ENCODE measurements at regions not wholly inside any gene's neighbourhood (a gene's known extent, or its start where the extent isn't known, plus 50 kb on each side); places are given as distances from the start of the nearest gene placed in this dataset.
"Not testable (repeated sequence)": the region's sequence is repeated elsewhere in the genome, so short reads cannot be mapped to it uniquely, and the experiment has no call there.

GRCh38 chr9:25129537-25129936, 548.7 kb downstream of the TUSC1 start:
- Mint-ChIP-seq H3K27ac (no peak overlapping the region), H3K9me3 (peaks cover 11 to 21% of the 10 kb centered on the region in 2 donors), H3K4me1 (no peaks in the 10 kb centered on the region), H3K27me3 (ENCODE audit: low read depth in 2 of 2) (no peaks in the 10 kb centered on the region), H3K4me3 (no peak overlapping the region), H3K36me3 (peaks cover 16% of the 10 kb centered on the region)
- no peak for DNase-seq
- Histone ChIP-seq H3K27ac (ENCODE audit: low read length) (no peak overlapping the region), H3K4me1 (ENCODE audit: control insufficient read depth, insufficient read depth, low read length) (no peaks in the 10 kb centered on the region), H3K36me3 (ENCODE audit: control insufficient read depth, insufficient read depth, low read length) (no peaks in the 10 kb centered on the region), H3K4me3 (ENCODE audit: low read length) (no peak overlapping the region), H3K27me3 (ENCODE audit: control insufficient read depth, insufficient read depth, low read length) (no peaks in the 10 kb centered on the region), H3K9me3 (ENCODE audit: control insufficient read depth, insufficient read depth, low read length) (peaks cover 16% of the 10 kb centered on the region)
- no peak for ATAC-seq
- intact Hi-C loops (cut with micrococcal nuclease), result no loop called here
- TF ChIP-seq, protein P1, sequence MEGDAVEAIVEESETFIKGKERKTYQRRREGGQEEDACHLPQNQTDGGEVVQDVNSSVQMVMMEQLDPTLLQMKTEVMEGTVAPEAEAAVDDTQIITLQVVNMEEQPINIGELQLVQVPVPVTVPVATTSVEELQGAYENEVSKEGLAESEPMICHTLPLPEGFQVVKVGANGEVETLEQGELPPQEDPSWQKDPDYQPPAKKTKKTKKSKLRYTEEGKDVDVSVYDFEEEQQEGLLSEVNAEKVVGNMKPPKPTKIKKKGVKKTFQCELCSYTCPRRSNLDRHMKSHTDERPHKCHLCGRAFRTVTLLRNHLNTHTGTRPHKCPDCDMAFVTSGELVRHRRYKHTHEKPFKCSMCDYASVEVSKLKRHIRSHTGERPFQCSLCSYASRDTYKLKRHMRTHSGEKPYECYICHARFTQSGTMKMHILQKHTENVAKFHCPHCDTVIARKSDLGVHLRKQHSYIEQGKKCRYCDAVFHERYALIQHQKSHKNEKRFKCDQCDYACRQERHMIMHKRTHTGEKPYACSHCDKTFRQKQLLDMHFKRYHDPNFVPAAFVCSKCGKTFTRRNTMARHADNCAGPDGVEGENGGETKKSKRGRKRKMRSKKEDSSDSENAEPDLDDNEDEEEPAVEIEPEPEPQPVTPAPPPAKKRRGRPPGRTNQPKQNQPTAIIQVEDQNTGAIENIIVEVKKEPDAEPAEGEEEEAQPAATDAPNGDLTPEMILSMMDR (IDR thresholded peaks at IDR 0.05), result no peak
- WGBS (ENCODE audit: insufficient coverage), result no CpG with 5 or more reads among the region's 2 CpGs

DNA sequence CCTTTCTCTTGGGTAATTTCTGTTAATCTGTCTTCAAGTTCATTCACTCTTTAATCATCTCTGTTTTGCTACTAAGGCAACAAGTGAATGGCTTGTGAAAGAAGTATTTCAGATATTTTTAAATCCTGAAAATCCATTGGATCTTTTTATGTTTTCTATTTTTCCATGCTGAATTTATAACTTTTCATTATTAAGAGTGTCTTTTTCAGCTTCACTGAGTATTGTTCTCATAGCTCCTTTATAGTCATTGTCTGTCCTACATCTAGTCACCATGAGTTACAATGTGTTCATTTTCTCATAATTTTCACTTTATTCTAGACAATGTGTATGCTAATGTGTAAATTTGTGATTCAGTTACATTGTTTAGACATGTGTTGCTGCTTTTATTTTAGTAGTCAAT, 556.4 kb downstream of the TUSC1 start:
- Histone ChIP-seq H3K4me3 (ENCODE audit: low read length) (no peak overlapping the region), H3K27me3 (ENCODE audit: control insufficient read depth, insufficient read depth, low read length) (no peaks in the 10 kb centered on the region), H3K4me1 (ENCODE audit: control insufficient read depth, insufficient read depth, low read length) (no peaks in the 10 kb centered on the region), H3K27ac (ENCODE audit: low read length) (no peak overlapping the region), H3K36me3 (ENCODE audit: control insufficient read depth, insufficient read depth, low read length) (no peaks in the 10 kb centered on the region), H3K9me3 (ENCODE audit: control insufficient read depth, insufficient read depth, low read length) (peaks cover 12% of the 10 kb centered on the region)
- Mint-ChIP-seq H3K9me3 (peaks cover 15 to 23% of the 10 kb centered on the region in 2 donors), H3K27ac (no peak overlapping the region), H3K36me3 (peaks cover 14% of the 10 kb centered on the region), H3K4me1 (no peaks in the 10 kb centered on the region), H3K27me3 (ENCODE audit: low read depth in 2 of 2) (no peaks in the 10 kb centered on the region), H3K4me3 (no peak overlapping the region)
- DNase-seq, result no peak
- TF ChIP-seq, protein P1 (IDR thresholded peaks at IDR 0.05), result no peak
- intact Hi-C loops (cut with micrococcal nuclease), result no loop called here
- no peak for ATAC-seq

GRCh38 chr9:25119041-25119440, 559.2 kb downstream of the TUSC1 start:
- WGBS (ENCODE audit: insufficient coverage), result 54% methylated on average over 1 of the region's 3 CpGs
- H3K9me3 Mint-ChIP-seq, result peaks cover 18 to 25% of the 10 kb centered on the region in 2 donors

GRCh38 chr9:25117791-25118190, 560.5 kb downstream of the TUSC1 start:
- Histone ChIP-seq H3K36me3 (ENCODE audit: control insufficient read depth, insufficient read depth, low read length) (no peaks in the 10 kb centered on the region), H3K4me3 (ENCODE audit: low read length) (no peak overlapping the region), H3K27ac (ENCODE audit: low read length) (no peak overlapping the region), H3K4me1 (ENCODE audit: control insufficient read depth, insufficient read depth, low read length) (no peaks in the 10 kb centered on the region), H3K27me3 (ENCODE audit: control insufficient read depth, insufficient read depth, low read length) (no peaks in the 10 kb centered on the region), H3K9me3 (ENCODE audit: control insufficient read depth, insufficient read depth, low read length) (no peaks in the 10 kb centered on the region)
- H3K27ac Mint-ChIP-seq, result no peak overlapping the region
- no peaks in the 10 kb centered on the region for H3K4me1 Mint-ChIP-seq
- ATAC-seq (no peak), DNase-seq (no peak)
- no peaks in the 10 kb centered on the region for H3K27me3 Mint-ChIP-seq (ENCODE audit: low read depth in 2 of 2)
- intact Hi-C loops (cut with micrococcal nuclease), result no loop called here
- H3K9me3 Mint-ChIP-seq, result peaks cover 15 to 26% of the 10 kb centered on the region in 2 donors
- peaks cover 24% of the 10 kb centered on the region for H3K36me3 Mint-ChIP-seq
- H3K4me3 Mint-ChIP-seq, result no peak overlapping the region
- TF ChIP-seq, protein P1 (IDR thresholded peaks at IDR 0.05), result no peak

More at GRCh38 chr9:25119041-25119440, 559.2 kb downstream of the TUSC1 start:
- Mint-ChIP-seq H3K4me1 (no peaks in the 10 kb centered on the region), H3K27ac (no peak overlapping the region), H3K36me3 (peaks cover 19% of the 10 kb centered on the region), H3K27me3 (ENCODE audit: low read depth in 2 of 2) (no peaks in the 10 kb centered on the region), H3K4me3 (no peak overlapping the region)
- H3K9me3 ChIP-seq (ENCODE audit: control insufficient read depth, insufficient read depth, low read length), result no peaks in the 10 kb centered on the region
- no peaks in the 10 kb centered on the region for H3K4me1 ChIP-seq (ENCODE audit: control insufficient read depth, insufficient read depth, low read length)
- no peaks in the 10 kb centered on the region for H3K36me3 ChIP-seq (ENCODE audit: control insufficient read depth, insufficient read depth, low read length)
- no peak overlapping the region for H3K27ac ChIP-seq (ENCODE audit: low read length)
- H3K27me3 ChIP-seq (ENCODE audit: control insufficient read depth, insufficient read depth, low read length), result no peaks in the 10 kb centered on the region
- no peak overlapping the region for H3K4me3 ChIP-seq (ENCODE audit: low read length)
- DNase-seq (no peak), ATAC-seq (no peak)
- intact Hi-C loops (cut with micrococcal nuclease), result no loop called here
- TF ChIP-seq, protein P1 (IDR thresholded peaks at IDR 0.05), result no peak

DNA sequence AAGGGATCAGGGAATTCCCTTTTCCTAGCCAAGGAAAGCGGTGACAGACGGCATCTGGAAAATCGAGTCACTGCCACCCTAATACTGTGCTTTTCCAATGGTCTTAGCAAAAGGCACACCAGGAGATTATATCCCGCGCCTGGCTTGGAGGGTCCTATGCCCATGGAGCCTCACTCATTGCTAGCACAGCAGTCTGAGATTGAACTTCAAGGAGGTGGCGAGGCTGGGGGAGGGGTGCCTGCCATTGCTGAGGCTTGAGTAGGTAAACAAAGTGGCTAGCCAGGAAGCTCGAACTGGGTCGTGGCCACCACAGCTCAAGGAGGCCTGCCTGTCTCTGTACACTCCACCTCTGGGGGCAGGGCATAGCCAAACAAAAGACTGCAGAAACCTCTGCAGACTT, 556.5 kb upstream of the IZUMO3 start:
- H3K36me3 ChIP-seq (ENCODE audit: control insufficient read depth, insufficient read depth, low read length); H3K4me1 Mint-ChIP-seq; ATAC-seq; H3K36me3 Mint-ChIP-seq; DNase-seq; H3K4me3 Mint-ChIP-seq; H3K4me1 ChIP-seq (ENCODE audit: control insufficient read depth, insufficient read depth, low read length); H3K27me3 Mint-ChIP-seq (ENCODE audit: low read depth in 2 of 2); H3K27ac Mint-ChIP-seq; intact Hi-C loops (cut with micrococcal nuclease); H3K27me3 ChIP-seq (ENCODE audit: control insufficient read depth, insufficient read depth, low read length); H3K27ac ChIP-seq (ENCODE audit: low read length); H3K4me3 ChIP-seq (ENCODE audit: low read length): not testable (repeated sequence)
- peaks cover 10% of the 10 kb centered on the region for H3K9me3 ChIP-seq (ENCODE audit: control insufficient read depth, insufficient read depth, low read length)
- WGBS (ENCODE audit: insufficient coverage), result 96% methylated on average over 8 of the region's 8 CpGs
- peaks cover 15 to 20% of the 10 kb centered on the region in 2 donors for H3K9me3 Mint-ChIP-seq

Measured in natural killer cell (primary cell).